GM21447 (cell line): ENCODE measurements at regions not wholly inside any gene's neighbourhood (a gene's known extent, or its start where the extent isn't known, plus 50 kb on each side); places are given as distances from the start of the nearest gene placed in this dataset.
"Not testable (repeated sequence)": the region's sequence is repeated elsewhere in the genome, so short reads cannot be mapped to it uniquely, and the experiment has no call there.

Source experiments
- ATAC-seq: cut with Tn5 transposase; IDR thresholded peaks from one replicate; pipeline ENCODE4 v1.9.1; 2021; ENCODE audit not compliant: unreplicated experiment

DNA sequence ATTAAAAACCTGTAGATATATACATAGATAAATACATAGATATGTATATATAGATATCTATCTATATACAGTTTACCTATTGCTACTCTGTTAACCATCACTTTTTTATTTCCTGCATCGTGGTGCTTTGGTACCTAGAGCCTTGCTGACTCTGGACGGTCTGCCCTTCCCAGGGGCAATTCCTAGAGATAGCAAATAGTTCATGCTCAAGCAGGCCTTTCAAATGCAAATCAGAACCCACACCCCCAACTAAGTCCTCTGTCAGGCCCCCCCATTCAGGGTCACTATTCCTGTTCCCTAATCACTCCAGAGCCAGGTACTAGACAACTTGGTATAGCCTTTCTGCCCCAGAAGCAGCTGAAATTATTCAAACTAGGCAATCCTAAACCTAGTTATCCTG, 273.5 kb upstream of the ADGRL3 start:
- ATAC-seq = no peak

DNA sequence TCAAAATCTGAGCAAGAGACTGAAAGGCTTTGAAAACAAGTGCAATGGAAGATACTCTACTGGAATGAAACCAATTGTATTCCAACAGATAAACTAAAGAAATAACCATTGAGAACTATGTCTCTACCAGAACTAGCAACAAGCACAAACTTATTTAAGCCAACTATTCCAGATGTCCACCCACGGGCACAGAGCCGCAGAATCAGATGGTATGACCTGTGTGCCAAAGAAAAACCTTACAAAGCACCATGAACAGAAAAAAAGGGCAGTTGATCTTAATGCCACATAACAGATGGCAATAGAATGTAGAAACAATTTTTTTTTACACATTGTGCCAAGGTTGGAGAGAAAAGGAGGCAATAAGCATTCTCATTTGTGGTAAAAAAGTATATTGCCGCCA, 269.3 kb upstream of the ADGRL3 start:
- no peak for ATAC-seq

DNA sequence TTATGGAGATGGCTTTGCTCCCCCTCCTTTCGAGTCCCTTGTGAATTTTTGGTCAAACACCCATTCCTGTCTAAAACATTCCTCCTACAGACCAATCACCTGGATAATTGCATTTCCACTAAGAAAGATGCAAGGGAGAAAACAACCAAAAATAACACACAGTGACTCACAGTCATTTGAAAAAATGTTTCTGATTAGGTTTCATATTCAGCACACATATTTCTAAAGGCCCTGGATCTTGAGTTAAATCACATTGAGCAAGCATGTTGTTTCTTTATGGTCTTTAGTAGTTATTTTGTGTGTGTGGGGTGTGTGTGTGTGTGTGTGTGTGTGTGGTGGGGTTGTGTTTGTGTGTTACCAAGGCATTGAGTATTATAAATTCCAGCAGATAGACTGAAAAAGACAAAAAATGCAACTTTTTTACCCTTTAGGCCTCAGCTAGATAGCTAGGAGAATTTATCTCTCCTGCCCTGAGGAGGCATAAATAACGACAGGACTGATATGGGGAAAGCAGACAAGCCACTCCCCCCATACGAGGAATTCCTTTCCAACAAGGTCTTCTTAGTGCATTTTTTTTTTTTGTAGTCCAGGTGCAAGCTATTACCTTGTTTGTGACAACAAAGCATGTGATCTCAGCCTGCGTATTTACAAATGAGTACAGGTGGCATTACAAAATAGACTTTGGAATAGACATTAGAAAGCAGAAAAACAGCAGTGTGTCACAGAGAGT, 265.4 kb upstream of the ADGRL3 start:
- ATAC-seq = no peak

DNA sequence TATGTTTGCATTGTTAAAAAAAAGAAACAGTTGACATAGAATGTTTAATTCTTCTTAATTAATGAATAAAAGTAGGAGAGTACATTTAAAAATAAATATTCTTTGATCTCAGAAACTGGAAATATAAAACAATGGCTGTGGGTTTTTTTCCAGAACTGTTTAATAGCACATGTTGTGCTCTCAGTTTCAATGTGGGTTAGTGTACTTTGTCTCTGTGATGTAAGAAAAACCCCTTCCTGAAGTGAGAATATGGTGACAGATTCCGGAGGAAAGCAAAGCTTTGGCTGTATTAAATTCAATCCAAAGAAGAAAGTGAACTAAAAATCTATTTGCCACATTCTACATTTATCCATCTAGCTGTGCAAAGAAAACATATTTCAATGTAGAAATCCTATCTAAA, 261.9 kb upstream of the ADGRL3 start:
- no peak for ATAC-seq

DNA sequence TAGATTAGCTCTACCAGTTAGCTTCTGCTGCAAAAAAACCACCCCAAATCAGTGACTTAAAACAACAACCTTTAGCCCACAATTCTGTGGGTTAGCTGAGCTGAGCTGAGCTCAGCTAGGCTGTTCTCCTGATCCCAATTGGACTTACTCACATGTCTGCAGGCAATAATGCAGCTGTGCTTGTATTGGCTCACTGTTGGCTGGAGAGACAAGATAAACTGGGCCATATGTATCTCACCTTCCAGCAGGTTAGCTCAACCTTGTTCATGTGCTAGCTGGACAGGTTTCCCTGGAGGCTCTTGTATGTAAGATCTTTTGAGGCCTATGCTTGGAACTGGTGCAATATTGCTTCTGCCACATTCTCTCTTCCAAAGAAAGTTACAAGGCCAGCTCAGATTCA, 261.5 kb upstream of the ADGRL3 start:
- no peak for ATAC-seq

DNA sequence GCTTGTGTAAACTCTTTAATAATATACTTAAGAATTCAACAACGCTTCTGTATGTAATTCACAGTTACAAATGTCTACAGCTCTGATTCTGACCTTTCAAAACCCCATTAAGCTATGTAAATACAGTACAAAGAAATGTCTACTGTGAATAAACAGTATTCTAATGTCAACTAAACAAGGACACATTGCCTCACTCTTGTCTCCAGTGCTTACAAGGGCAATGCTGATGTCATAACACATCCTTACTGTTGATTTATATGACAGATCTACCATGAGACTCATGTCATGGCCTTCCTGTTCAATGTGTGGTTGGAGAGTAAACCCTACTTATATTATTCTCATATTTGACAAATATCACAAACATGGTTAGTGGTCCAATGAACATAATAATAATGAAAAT, 256.1 kb upstream of the ADGRL3 start:
- ATAC-seq = no peak

DNA sequence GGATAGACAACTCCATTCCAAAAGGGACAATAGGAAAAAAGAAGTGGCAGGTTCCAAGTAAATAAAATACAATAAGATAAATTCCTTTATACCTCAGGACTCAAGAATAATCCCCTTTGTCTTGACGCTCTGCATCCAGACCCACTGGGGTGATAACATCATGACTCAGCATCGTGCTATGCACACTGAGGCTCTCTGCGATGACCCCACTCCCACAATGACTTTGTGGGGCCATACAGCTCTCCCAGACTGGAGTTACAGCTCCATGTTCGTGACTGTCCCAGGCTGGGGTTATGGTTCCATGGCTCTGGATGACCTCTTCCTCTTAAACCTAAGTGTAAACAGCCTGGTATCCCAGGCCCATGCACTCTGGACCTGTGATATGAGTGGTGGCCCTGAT, 254.5 kb upstream of the ADGRL3 start:
- no peak for ATAC-seq

DNA sequence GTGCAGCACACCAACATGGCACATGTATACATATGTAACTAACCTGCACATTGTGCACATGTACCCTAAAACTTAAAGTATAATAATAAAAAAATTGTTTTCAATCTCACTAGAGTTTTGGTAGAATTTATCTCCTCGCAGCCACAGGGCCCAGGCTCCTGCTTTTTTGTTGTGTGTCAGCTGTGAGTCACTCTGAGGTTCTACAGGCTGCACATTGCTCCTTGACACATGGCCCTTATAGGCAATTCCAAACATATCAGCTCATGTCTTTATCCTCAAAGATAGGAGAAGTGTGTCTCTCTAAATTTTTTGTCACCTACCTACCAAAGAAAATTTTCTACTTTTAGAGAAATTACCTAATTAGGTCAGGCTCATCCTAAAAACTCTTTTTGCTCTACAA, 252.1 kb upstream of the ADGRL3 start:
- ATAC-seq = no peak

DNA sequence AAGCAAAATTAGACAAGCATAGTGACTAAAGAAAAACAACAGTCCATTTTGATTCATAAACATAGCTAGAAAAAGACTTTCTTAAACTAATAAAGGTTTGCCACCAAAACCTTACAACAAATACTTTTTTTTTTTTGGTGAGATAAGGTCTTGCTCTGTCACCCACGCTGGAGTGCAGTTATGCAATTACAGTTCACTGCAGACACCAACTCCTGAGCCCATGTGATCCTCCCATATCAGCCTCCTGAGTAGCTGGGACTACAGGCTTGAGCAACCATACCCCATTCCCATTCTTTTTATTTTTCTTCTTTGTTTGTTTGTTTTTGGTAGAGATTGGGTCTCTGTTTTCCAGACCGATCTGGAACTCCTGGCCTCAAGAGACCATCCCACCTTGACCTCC, 247.2 kb upstream of the ADGRL3 start:
- ATAC-seq = no peak

DNA sequence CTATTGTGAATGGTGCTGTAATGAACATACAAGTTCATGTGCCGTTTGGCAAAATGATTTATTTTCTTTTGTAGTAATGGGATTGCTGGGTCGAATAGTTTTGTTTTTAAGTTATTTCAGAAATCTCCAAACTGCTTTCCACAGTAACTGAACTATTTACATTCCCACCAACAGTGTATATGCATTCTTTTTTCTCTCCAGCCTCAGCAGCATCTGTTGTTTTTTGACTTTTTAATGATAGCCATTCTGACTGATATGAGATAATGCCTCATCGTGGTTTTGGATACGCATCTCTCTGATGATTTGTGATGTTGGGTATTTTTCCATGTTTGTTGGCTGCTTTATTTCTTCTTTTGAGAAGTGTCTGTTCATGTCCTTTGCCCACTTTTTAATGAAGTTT, 246.3 kb upstream of the ADGRL3 start:
- no peak for ATAC-seq

DNA sequence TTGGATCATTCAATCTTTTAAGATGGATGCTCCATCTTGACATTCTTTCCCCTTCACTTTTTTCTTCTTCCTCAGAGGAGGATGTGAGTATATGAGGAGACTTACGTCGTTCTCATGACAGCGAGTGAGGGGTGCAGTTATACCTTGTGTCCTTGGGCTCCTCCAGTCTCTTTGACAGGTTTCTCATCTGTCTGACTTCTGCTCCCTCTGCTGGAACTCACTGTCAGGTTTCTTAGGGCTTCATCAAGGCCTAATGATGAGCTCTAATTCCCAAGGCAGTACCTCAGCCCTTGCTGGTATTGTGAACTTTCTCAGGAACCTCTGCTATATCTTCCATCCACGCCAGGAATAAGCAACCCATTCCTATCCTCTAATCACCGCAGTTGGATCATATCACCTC, 237.8 kb upstream of the ADGRL3 start:
- ATAC-seq = no peak

DNA sequence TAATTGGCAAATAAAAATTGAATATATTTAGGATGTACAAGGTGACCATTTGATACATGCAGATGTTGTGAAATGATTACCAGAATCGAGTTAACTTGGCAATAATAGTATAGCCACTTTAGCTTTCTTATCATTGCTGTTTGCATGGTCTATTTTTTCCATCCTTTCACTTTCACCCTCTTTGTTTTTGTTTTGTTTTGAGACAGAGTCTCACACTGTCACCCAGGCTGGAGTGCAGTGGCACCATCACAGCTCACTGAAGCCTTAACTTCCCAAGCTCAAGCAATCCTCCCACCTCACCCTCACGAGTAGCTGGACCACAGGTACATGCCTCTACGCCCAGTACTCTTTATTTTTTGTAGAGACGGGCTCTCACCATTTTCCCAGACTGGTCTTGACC, 218.6 kb upstream of the ADGRL3 start:
- no peak for ATAC-seq

DNA sequence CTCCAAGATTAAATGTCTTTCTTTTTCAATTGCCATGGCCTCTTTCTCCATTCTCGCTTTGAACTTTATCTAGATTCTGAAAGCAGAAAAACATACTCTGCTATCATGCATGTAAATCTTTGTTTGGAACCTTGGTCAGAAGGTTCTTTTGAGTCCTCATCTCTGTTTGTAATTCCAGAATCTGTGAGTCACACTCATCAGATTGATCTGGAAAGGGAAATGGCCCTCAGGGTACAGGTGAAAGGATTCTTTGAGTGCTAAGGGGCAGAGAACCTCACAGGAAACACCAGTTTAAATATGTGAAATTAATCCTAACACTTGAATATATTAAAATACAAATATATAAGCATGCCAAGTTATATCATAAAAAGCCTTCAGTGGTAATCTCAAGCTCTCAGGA, 211.0 kb upstream of the ADGRL3 start:
- no peak for ATAC-seq

DNA sequence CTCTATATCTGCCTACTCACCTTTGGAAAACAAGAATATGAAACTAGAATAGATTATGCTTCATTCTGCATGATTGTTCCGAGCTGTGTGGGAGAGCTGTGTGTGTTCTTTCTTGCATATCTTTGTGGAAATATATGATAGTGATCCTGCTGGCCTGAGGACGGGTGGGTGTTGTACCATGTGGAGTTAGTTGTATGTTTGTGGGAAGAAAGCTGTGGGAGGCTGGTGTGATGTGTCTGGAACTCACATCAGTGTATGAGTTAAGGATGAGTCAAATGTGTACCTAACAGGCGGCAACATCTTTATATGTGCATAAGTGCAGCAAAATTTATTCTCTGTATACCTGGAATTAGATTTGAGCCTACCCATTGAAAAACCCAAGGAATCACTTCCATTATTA, 208.1 kb upstream of the ADGRL3 start:
- ATAC-seq = no peak

DNA sequence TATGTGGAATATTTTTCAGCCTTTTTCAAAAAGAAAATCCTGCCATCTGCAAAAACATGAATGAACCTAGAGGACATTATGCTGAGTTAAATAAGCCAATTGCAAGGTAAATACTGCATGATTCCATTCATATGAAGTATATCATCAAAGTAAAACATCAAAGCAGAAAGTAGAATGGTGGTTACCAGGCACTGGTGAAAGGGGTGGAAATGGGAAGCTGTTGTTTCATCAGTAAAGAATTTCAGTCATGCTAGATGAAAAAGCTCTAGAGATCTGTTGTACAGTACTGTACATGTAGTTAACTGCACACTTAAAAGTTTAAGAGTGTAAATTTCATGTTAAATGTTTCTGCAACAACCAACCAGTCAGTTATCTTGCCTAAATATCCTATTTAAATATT, 196.8 kb upstream of the ADGRL3 start:
- ATAC-seq = no peak

DNA sequence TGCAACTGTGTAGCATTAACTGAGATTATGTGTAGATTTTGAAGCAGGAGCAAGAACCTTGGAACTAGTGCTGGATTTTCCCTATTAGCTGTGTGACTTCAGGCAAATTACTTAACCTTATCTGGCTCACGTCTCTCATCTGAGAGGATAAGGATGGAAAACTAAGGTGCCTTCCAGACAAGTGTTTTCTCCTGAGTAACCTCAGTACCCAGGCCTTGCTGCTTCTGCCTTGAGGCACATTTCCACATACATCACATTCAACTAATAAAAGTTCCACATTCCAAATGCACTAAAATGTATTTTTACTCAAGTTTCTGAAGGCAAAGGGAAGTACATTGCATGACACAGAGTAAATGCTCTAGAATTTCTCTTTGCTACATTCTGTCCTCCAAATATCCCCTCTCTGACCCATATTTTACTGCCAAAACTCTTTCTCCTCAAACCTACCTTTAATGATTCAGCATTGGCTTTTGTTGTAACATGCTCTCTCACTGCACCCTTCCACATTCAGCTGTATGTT, 195.4 kb upstream of the ADGRL3 start:
- no peak for ATAC-seq

DNA sequence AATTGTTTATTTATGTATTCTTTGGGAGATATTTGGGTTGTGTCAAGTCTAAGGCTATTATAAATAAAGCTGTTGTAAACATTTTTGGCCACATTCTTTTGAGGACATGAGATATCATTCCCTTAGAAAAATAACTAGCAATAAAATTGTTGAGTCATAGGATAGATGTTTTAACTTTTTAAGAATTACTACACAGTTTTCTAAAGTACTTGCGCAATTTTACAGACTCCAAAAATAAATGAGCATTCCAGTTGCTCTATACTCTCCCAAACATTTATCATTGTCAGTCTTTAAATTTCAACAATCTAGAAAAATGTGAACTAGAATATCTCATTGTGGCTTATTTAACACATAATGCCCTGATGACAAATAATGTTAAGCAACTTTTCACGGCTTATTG, 189.1 kb upstream of the ADGRL3 start:
- no peak for ATAC-seq

DNA sequence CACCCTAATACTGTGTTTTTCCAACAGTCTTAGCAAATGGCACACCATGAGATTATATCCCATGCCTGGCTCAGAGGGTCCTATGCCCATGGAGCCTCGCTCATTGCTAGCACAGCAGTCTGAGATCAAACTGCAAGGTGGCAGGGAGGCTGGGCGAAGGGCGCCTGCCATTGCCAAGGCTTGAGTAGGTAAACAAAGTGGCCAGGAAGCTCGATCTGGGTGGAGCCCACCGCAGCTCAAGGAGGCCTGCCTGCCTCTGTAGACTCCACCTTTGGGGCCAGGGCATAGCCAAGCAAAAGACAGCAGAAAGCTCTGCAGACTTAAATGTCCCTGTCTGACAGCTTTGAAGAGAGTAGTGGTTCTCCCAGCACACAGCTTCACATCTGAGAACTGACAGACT, 188.2 kb upstream of the ADGRL3 start:
- not testable (repeated sequence) for ATAC-seq

DNA sequence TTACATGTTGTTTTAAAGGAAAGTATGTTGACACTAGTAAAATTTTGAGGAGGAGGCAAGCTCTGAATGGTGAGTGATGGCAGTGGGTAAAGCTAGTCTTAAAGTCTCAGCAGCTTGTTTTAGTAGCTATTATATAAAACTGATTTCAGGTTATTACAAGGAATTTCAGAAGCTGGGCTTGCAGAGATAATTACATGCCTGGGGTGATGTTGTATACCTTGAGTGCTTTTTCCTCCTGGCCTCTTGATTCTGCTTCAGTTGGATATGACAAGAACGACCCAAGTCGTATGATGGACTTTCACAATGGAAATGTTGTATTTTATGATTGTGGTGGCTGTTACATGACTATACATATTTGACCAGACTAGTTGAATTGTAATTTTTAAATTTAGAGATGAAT, 175.5 kb upstream of the ADGRL3 start:
- ATAC-seq = no peak

DNA sequence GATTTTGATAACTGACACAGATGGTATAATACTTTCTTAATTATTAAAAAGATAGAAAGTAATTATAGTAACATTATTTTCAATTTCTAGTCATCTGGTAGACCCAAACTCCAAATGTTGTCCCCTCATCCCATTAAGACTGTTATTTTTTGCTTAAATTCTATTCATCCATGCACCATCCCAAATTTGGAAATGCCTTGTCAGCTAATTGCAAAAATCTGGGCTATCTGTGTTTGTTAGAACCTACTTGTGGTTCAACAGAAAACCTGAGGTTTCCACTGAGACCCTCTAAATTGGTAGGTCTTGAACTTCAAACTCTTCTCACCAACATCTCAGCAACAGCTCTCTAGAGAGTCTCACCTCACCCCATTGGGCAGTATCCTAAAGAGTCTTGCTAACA, 172.2 kb upstream of the ADGRL3 start:
- ATAC-seq = no peak

DNA sequence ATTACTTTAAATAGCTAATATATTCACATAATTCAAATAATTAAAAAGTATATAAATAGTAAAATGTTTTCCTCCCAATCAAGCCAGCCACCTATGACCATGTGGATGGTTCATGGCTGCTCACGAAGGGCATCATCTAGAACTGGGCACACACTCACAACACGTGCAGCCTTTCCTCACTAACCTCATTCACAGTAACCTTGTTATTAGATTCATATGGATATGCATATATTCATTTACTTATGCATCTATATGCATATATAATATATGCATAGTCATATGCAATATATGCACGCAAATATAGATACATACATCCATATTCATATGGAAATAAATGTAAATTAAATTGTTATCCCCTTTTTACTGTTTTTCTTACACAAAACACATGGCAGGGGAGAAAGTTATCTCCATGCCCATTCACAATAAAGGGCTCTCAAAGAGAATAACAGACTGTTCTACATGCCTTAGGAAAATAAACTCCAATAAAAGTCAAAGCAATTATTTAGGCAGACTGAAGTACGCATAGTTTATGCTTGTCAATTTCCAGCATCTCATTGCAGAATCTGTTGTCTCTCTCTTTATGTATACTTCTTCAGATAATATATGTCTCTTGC, 163.9 kb upstream of the ADGRL3 start:
- ATAC-seq = no peak

DNA sequence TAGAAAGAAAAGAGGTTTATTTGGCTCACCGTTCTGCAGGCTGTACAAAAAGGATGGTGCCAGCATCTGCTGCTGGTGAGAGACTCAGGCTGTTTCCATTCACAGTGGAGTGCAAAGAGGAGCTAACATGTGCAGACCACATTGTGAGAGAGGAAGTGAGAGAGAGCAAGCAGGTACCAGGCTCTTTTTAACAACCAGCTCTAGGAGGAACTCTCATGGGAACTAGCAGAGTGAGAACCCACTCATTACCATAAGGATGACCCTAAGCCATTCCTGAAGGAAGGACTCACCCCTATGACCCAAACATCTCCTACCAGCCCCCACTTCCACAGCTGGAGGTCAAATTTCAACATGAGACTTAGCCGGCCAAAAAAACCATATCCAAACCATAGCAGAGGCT, 158.6 kb upstream of the ADGRL3 start:
- no peak for ATAC-seq

DNA sequence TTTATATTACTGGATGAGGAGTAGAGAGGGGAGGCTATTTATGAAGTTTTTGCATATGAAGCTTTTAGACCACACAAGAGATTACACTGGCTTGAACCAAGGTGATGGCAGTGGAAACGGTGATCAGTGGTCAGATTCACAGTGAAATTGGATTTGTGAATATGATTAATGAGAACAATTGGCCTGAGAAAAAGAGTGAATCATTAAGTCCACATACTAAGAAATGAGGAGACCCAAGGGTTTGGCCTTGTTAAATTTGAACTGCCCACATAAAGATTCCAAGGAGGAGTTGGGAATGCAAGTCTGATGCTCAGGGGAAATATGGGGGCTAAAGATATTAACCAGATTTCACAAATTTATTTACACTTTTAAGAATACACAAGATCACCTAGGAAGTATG, 155.3 kb upstream of the ADGRL3 start:
- no peak for ATAC-seq
